GM12873 (cell line): ENCODE measurements at regions not wholly inside any gene's neighbourhood (a gene's known extent, or its start where the extent isn't known, plus 50 kb on each side); places are given as distances from the start of the nearest gene placed in this dataset.

Source experiments
- TF ChIP-seq, protein P1 (sequence below): IDR thresholded peaks from 2 replicates; pipeline ENCODE4 v1.5.1; 2012; ENCODE audit warnings: low read depth, mild to moderate bottlenecking, moderate library complexity, low read length, control low read depth; ENCODE audit not compliant: insufficient read depth; ENCODE audit errors: missing control alignments

- TF ChIP-seq, protein P1, sequence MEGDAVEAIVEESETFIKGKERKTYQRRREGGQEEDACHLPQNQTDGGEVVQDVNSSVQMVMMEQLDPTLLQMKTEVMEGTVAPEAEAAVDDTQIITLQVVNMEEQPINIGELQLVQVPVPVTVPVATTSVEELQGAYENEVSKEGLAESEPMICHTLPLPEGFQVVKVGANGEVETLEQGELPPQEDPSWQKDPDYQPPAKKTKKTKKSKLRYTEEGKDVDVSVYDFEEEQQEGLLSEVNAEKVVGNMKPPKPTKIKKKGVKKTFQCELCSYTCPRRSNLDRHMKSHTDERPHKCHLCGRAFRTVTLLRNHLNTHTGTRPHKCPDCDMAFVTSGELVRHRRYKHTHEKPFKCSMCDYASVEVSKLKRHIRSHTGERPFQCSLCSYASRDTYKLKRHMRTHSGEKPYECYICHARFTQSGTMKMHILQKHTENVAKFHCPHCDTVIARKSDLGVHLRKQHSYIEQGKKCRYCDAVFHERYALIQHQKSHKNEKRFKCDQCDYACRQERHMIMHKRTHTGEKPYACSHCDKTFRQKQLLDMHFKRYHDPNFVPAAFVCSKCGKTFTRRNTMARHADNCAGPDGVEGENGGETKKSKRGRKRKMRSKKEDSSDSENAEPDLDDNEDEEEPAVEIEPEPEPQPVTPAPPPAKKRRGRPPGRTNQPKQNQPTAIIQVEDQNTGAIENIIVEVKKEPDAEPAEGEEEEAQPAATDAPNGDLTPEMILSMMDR, result no peak
Observed at GRCh38 chr2:150006591-150006990, 419.0 kb upstream of the MMADHC start.

GRCh38 chr2:150003544-150003943 lies 416.0 kb upstream of the MMADHC start:
- TF ChIP-seq, protein P1, result no peak

DNA sequence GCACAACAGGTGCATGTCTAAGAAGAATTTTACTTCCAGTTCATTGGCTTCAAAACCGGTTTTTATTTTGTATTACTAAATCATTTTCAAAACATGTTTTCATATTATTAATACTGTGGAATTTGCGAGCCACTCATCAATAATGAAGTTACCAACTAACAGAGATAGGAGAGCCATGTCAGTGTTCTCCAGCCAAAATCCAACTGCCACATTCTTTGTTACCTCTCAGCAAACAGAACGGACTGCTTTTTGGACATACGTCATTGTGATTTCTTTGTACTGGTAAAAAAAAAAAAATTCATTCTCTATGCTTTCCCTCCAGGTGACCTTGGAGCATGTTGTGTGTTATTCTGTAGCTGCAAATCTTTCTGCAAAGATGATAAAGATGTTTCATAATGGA lies 414.2 kb upstream of the MMADHC start:
- TF ChIP-seq, protein P1, result no peak

DNA sequence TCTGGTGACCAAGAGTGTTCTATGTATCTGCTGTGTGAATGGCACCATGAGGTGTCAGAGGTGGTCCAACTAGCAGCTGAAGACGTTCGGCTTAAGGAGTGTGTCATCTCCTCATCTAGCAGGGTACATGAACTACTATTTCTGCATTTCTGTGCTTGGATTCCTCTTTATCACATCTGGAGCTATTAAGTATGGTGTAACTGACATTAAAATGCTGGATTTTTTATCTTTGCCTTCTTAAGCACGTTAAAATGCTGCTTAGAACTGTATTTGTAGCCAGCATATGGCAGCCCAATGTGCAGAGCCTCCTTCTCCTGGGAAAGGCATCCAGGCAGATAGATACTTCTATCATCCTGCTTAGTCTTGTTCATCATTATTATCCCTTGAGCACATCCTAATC lies 409.3 kb upstream of the MMADHC start:
- TF ChIP-seq, protein P1, result no peak

- TF ChIP-seq, protein P1, result no peak
Observed at GRCh38 chr2:149994057-149994728, 406.6 kb upstream of the MMADHC start.

- TF ChIP-seq, protein P1, result no peak
Observed at GRCh38 chr2:149993316-149993715, 405.7 kb upstream of the MMADHC start.

DNA sequence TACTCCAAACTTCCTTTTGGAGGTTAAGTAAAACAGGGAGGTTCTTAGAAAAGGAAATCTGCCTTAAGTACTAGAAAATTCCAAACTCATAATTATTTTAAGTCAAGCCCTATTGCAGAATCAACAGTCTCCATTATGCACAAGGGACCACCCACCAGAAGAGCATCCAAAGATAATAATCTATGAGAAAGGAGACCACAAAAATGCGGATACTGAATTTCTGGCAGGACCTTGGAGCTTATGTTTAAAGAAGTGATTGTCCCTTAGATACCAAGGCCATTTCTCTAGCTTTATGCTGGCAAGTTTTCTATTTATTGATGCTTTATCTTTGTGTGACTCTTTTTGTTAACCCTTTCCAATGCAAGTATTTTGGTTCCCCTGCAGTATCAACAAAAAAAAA lies 404.0 kb upstream of the MMADHC start:
- TF ChIP-seq, protein P1, result no peak

GRCh38 chr2:149990965-149991364 lies 403.4 kb upstream of the MMADHC start:
- TF ChIP-seq, protein P1, result no peak
